Ovary (tissue), 3 donors: ENCODE measurements at regions not wholly inside any gene's neighbourhood (a gene's known extent, or its start where the extent isn't known, plus 50 kb on each side); places are given as distances from the start of the nearest gene placed in this dataset.

Experiments used
- CTCF ChIP-seq, 3 donors: fragments of 450-650 bp in 2 of 3; fragments of 200-600 bp in 1 of 3; IDR thresholded peaks; one replicate each; pipeline versions ENCODE4 v1.5.1 to v1.8.0; 2016 to 2022; ENCODE audit warnings: antibody characterized with exemption in 3 of 3, mild to moderate bottlenecking in 1 of 3
- POLR2A ChIP-seq: fragments of 450-650 bp; IDR thresholded peaks from one replicate; pipeline ENCODE4 v1.6.1; 2017; ENCODE audit warnings: antibody characterized with exemption, mild to moderate bottlenecking, moderate library complexity
- donor health status: DM: no; HTN: no; CAD: no.

GRCh38 chr4:14132301-14132700 is 504.8 kb upstream of the BOD1L1 start:
- TF ChIP-seq POLR2A: no peak
- TF ChIP-seq CTCF (IDR thresholded peaks at IDR 0.05): no peak
